MCF 10A (cell line): ENCODE measurements at regions not wholly inside any gene's neighbourhood (a gene's known extent, or its start where the extent isn't known, plus 50 kb on each side); places are given as distances from the start of the nearest gene placed in this dataset.

Source experiments
- BruUV-seq: library from RNA; stranded (reverse); fragments of 400-500 nt; replicated peaks from 2 replicates; lab custom pipeline; 2021; lab: Mats Ljungman, UMichigan
- CTCF ChIA-PET: fragments of 300-600 bp; sonication (Branson Sonifier 250); formaldehyde crosslinking; extraction: SDS; loops from one replicate; lab custom pipeline; 2021; ENCODE audit warnings: antibody characterized with exemption, inconsistent platforms; lab: Yijun Ruan, JAX
- POLR2A ChIA-PET: fragments of 300-600, 350-650 bp; sonication (Branson Sonifier 250); formaldehyde crosslinking; extraction: SDS; loops from one replicate; lab custom pipeline; 2020; ENCODE audit warnings: antibody characterized with exemption, inconsistent platforms; lab: Yijun Ruan, JAX
- DNase-seq: peaks from one replicate; pipeline ENCODE4 v3.0.0-alpha.2; 2018; ENCODE audit not compliant: unreplicated experiment
- H3K27ac Mint-ChIP-seq: one replicate; pipeline ENCODE4 v1.8.0; 2022; ENCODE audit warnings: mild to moderate bottlenecking, low read depth, mixed read lengths; ENCODE audit not compliant: unreplicated experiment
- H3K27me3 Mint-ChIP-seq: one replicate; pipeline ENCODE4 v1.8.0; 2022; ENCODE audit warnings: mixed read lengths; ENCODE audit not compliant: insufficient read depth, unreplicated experiment
- H3K36me3 Mint-ChIP-seq: one replicate; pipeline ENCODE4 v1.8.0; 2022; ENCODE audit warnings: mild to moderate bottlenecking, moderate library complexity, mixed read lengths; ENCODE audit not compliant: insufficient read depth, unreplicated experiment
- H3K4me1 Mint-ChIP-seq: one replicate; pipeline ENCODE4 v1.8.0; 2022; ENCODE audit warnings: mixed read lengths; ENCODE audit not compliant: insufficient read depth, unreplicated experiment
- H3K4me3 Mint-ChIP-seq: one replicate; pipeline ENCODE4 v1.8.0; 2022; ENCODE audit warnings: mild to moderate bottlenecking, moderate library complexity, mixed read lengths; ENCODE audit not compliant: unreplicated experiment
- H3K9me3 Mint-ChIP-seq: one replicate; pipeline ENCODE4 v1.8.0; 2022; ENCODE audit warnings: mixed read lengths; ENCODE audit not compliant: unreplicated experiment
- intact Hi-C: fragments of 100-400 bp; cut with micrococcal nuclease; formaldehyde crosslinking; loops from 2 replicates; pipeline ENCODE4 v1.14.1; 2022
- TF ChIP-seq, protein P1 (sequence below): fragments of 200-600 bp; IDR thresholded peaks from one replicate; pipeline ENCODE4 v1.8.0; 2022; ENCODE audit warnings: antibody characterized with exemption, mild to moderate bottlenecking; ENCODE audit not compliant: unreplicated experiment

DNA sequence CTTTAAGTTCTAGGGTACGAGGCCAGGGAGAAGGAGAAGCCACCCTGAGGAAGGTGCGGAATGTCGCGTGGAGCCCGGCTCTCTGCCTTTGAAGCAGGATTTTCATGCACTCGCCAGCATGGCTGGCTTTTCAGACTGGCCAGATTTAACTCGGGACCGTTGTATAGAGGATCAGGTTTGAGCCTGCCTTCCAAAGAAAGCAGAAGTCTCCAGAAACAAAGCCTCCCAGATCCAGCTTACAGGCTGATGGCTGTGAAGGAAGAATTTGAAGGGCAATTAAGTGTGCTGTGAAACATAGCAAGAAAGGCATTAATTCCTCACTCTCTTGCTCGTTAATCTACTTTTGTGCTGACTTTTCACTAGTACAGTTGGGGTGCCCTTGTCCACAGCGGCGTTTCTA is 140.2 kb downstream of the SOX1 start:
- peaks cover 7% of the 10 kb centered on the region for H3K9me3 Mint-ChIP-seq
- H3K4me1 Mint-ChIP-seq: no peaks in the 10 kb centered on the region
- H3K27ac Mint-ChIP-seq: no peak overlapping the region
- no peak overlapping the region for H3K4me3 Mint-ChIP-seq
- no peak for DNase-seq
- TF ChIP-seq, protein P1, sequence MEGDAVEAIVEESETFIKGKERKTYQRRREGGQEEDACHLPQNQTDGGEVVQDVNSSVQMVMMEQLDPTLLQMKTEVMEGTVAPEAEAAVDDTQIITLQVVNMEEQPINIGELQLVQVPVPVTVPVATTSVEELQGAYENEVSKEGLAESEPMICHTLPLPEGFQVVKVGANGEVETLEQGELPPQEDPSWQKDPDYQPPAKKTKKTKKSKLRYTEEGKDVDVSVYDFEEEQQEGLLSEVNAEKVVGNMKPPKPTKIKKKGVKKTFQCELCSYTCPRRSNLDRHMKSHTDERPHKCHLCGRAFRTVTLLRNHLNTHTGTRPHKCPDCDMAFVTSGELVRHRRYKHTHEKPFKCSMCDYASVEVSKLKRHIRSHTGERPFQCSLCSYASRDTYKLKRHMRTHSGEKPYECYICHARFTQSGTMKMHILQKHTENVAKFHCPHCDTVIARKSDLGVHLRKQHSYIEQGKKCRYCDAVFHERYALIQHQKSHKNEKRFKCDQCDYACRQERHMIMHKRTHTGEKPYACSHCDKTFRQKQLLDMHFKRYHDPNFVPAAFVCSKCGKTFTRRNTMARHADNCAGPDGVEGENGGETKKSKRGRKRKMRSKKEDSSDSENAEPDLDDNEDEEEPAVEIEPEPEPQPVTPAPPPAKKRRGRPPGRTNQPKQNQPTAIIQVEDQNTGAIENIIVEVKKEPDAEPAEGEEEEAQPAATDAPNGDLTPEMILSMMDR: no peak
- intact Hi-C loops: no loop called here
- POLR2A ChIA-PET: no interaction called here
- BruUV-seq: no TSS peak
- CTCF ChIA-PET: no interaction called here
- H3K27me3 Mint-ChIP-seq: no peaks in the 10 kb centered on the region
- H3K36me3 Mint-ChIP-seq: no peaks in the 10 kb centered on the region

DNA sequence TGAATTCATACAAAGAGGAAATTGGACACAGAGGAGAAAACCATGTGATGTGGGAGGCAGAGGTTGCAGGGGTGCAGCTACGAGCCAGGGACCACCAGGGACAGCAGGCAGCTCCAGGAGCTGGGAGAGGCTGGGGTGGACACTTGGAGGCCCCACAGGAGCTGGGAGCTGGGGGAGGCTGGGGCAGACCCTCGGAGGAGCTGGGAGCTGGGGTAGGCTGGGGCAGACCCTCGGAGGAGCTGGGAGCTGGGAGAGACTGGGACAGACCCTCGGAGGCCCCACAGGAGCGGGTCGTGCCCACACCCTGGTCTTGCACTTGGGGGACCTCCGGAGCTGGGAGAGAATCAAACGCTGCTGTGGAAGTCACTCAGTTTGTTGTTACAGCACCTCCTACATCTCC is 141.7 kb downstream of the SOX1 start:
- ChIA-PET CTCF (interaction anchor here (1.1 kb wide), 1 partner anchor 9 kb away, joined by 3 read pairs; no protein-coding TSS in a partner anchor), POLR2A (no interaction called here)
- Mint-ChIP-seq H3K4me1 (no peaks in the 10 kb centered on the region), H3K27ac (no peak overlapping the region), H3K36me3 (no peaks in the 10 kb centered on the region), H3K27me3 (no peaks in the 10 kb centered on the region), H3K9me3 (peaks cover 7% of the 10 kb centered on the region), H3K4me3 (no peak overlapping the region)
- intact Hi-C loops: no loop called here
- no peak for DNase-seq
- BruUV-seq: no TSS peak
- TF ChIP-seq, protein P1: no peak

DNA sequence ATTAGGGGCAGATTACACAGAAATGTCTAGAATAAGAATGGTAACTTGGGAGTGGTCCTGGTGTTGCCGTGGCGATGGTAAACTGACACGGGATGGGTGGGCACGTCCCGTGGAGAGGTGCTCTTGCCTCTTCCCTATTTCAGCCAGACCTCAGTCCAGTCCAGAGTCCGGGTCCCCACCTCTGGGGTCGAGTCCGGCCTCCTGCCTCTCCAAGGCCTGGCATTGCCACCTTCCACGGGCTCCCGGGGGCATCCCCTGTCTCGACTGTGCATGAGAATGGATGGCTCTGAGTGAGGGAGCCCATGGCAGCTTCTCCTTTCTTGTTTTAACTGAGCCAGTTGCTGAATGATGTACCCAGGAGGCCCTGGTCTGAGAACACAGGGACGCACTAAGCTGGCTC is 142.3 kb downstream of the SOX1 start:
- peaks cover 7% of the 10 kb centered on the region for H3K9me3 Mint-ChIP-seq
- TF ChIP-seq, protein P1: no peak
- ChIA-PET CTCF (no interaction called here), POLR2A (interaction anchor here (0.6 kb wide), 1 partner anchor 61 kb away, joined by 4 read pairs; no protein-coding TSS in a partner anchor)
- H3K36me3 Mint-ChIP-seq: no peaks in the 10 kb centered on the region
- no peaks in the 10 kb centered on the region for H3K4me1 Mint-ChIP-seq
- DNase-seq: no peak
- no peak overlapping the region for H3K4me3 Mint-ChIP-seq
- H3K27me3 Mint-ChIP-seq: no peaks in the 10 kb centered on the region
- intact Hi-C loops: no loop called here
- H3K27ac Mint-ChIP-seq: no peak overlapping the region
- no TSS peak for BruUV-seq

DNA sequence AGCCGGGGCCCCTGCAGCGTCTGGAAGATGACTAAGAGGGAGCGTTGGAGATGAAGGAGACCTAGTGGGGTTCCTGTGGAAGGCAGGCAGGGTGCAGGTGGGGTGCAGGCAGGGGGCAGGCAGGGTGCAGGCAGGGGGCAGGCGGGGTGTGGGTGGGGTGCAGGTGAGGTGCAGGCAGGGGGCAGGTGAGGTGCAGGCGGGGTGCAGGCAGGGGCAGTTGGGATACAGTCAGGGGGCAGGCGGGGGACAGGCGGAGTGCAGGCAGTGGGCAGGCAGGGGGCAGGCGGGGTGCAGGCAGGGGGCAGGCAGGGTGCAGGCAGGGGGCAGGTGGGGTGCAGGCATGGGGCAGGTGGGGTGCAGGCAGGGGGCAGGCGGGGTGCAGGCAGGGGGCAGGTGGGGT is 142.8 kb downstream of the SOX1 start:
- Mint-ChIP-seq H3K36me3 (no peaks in the 10 kb centered on the region), H3K27me3 (no peaks in the 10 kb centered on the region), H3K9me3 (peaks cover 7% of the 10 kb centered on the region), H3K4me3 (no peak overlapping the region), H3K27ac (no peak overlapping the region), H3K4me1 (no peaks in the 10 kb centered on the region)
- TF ChIP-seq, protein P1: no peak
- intact Hi-C loops: no loop called here
- DNase-seq: no peak
- ChIA-PET CTCF (no interaction called here), POLR2A (interaction anchor here (0.6 kb wide), 1 partner anchor 61 kb away, joined by 4 read pairs; no protein-coding TSS in a partner anchor)
- no TSS peak for BruUV-seq
